Activated T-helper 17 cell treated with anti-CD3 and anti-CD28 coated beads, Interleukin-2, amount 50 U/mL, for 72 hours (primary cell): ENCODE measurements at regions not wholly inside any gene's neighbourhood (a gene's known extent, or its start where the extent isn't known, plus 50 kb on each side); places are given as distances from the start of the nearest gene placed in this dataset.
A peak's percentile ranks its signal among the peaks of the same experiment; 100 is the strongest.
"Not testable (repeated sequence)": the region's sequence is repeated elsewhere in the genome, so short reads cannot be mapped to it uniquely, and the experiment has no call there.

Experiments used
- ATAC-seq: fragments of 150-1000 bp; cut with Tn5 transposase; replicated peaks from 2 replicates; pipeline ENCODE4 v1.10.0; 2021; ENCODE audit warnings: mild to moderate bottlenecking, moderate library complexity
- H3K27ac Mint-ChIP-seq: one replicate; pipeline ENCODE4 v1.8.0; 2022; ENCODE audit warnings: mixed read lengths
- H3K27me3 Mint-ChIP-seq: one replicate; pipeline ENCODE4 v1.8.0; 2022; ENCODE audit warnings: mixed read lengths
- H3K36me3 Mint-ChIP-seq: one replicate; pipeline ENCODE4 v1.8.0; 2022; ENCODE audit warnings: low read depth, mild to moderate bottlenecking, mixed read lengths
- H3K4me1 Mint-ChIP-seq: one replicate; pipeline ENCODE4 v1.8.0; 2022; ENCODE audit warnings: mixed read lengths
- H3K4me3 Mint-ChIP-seq: one replicate; pipeline ENCODE4 v1.8.0; 2022; ENCODE audit warnings: mild to moderate bottlenecking, mixed read lengths
- H3K9me3 Mint-ChIP-seq: one replicate; pipeline ENCODE4 v1.8.0; 2022; ENCODE audit warnings: mixed read lengths

DNA sequence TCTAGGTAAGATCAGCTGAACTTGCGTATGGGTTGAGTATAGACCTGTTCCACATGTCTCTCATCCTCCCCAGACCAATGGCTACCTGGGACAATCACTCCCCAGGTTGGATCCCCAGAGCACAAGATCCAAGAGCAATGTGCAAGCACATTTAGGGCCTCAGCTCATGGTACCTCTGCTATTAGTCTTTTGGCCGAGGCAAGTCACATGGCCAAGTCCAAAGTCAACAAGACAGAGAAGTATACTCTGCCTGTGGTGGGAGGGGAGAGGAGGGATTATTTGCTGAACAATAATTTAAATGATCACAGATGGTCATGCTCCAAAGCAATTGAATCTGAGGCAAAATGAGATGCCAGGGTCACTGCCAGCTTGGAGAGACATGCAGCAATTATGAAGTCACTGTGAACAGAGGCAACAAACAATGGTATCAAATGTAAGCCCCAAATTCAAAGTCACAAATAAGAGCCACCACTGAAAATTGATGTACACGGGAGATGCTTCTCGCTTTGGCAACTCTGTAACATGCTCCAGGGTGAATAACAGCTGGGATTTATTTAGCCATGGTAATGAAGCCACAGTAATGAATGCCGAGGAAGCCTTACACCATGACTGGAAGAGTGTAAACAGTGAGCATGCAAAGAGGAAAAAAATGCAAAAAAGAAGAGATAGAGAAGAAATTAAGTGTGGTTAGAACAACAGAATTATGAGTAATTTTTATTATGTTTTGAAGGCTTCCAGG is 149.1 kb downstream of the ZNF281 start:
- Mint-ChIP-seq H3K9me3 (no peaks in the 10 kb centered on the region), H3K4me1 (no peaks in the 10 kb centered on the region), H3K36me3 (no peaks in the 10 kb centered on the region), H3K4me3 (no peak overlapping the region), H3K27me3 (peaks cover 14% of the 10 kb centered on the region), H3K27ac (no peak overlapping the region)
- ATAC-seq, result no peak

GRCh38 chr1:200258447-200259375 is 151.1 kb downstream of the ZNF281 start:
- Mint-ChIP-seq H3K4me3 (no peak overlapping the region), H3K27ac (no peak overlapping the region), H3K27me3 (peaks cover 9% of the 10 kb centered on the region), H3K9me3 (no peaks in the 10 kb centered on the region), H3K36me3 (no peaks in the 10 kb centered on the region), H3K4me1 (peaks cover 9% of the 10 kb centered on the region)
- ATAC-seq, result no peak

DNA sequence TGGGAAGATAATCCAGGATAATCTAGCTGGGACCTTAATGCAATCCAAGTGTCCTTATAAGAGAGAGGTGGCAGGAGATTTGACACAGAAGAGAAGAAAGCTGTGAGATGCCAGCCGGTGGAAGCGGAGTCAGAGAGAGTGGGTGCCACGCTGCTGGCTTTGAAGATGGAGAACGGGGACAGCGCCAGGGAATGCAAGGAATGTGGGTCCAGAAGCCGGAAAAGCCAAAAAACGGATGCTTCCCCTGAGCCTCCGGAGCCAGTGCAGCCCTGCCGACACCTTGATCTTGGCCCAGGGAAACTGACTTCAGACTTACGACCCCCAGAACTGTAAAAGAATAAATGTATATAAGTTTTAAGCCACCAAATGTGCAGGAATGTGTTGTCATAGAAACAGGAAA is 152.6 kb downstream of the ZNF281 start:
- Mint-ChIP-seq H3K4me1 (peaks cover 12% of the 10 kb centered on the region), H3K27me3 (peaks cover 8% of the 10 kb centered on the region), H3K27ac (no peak overlapping the region), H3K4me3 (no peak overlapping the region), H3K9me3 (no peaks in the 10 kb centered on the region), H3K36me3 (no peaks in the 10 kb centered on the region)
- no peak for ATAC-seq

DNA sequence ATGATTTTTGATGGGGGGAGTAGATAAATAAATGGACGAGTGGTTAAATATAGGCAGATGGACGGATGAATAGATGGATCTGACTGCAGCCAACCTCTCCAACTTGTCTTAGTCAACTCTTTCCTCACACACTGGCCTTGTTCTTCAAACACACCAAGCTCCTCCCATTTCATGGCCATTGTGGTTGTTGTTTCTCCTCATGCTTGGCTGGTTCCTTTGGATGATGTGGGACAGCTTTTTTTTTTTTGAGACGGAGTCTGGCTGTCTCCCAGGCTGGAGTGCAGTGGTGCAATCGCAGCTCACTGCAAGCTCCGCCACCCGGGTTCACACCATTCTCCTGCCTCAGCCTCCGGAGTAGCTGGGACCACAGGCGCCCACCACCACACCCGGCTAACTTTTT is 155.2 kb downstream of the ZNF281 start:
- ATAC-seq, result peak; percentile 66
- H3K4me1 Mint-ChIP-seq, result peaks cover 12% of the 10 kb centered on the region
- not testable (repeated sequence) for H3K36me3 Mint-ChIP-seq, H3K4me3 Mint-ChIP-seq, H3K9me3 Mint-ChIP-seq, H3K27me3 Mint-ChIP-seq
- H3K27ac Mint-ChIP-seq, result peak overlapping the region; percentile 7

DNA sequence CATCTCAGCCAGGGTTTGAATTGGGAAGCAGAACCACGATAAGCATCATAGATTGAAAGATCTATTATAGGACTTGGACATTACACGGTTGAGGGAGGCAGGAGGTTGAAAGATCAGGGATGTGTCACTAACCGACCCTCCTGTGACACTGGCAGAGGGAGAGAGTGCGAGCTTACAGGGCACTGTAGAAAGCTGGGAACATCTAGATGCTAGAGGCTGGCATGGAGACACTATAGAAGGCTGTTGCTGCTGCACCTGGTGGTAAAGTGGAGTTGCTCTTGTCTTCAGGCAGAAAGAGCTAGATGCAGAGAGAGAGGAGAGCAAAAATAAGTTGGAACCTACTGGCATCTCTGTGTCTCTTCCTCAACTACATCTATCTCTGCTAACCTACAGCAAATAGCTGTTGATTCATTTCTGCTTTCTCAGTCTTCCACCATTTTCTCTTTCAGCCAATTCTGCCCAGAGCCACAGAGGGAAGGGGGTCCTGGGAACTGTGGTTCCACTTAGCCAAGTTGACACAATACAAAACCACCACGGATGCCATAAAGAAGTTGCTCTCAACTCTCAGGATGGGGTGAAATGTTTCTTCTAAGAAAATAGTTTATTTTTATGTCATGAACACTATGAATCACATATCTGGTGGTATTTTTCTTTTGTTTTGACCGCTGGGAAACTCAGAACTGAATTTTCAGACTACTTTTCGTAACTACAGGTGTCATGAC is 155.9 kb downstream of the ZNF281 start:
- peaks cover 5% of the 10 kb centered on the region for H3K27me3 Mint-ChIP-seq
- ATAC-seq, result peak; percentile 91
- no peaks in the 10 kb centered on the region for H3K9me3 Mint-ChIP-seq
- no peak overlapping the region for H3K4me3 Mint-ChIP-seq
- peak overlapping the region; percentile 7 for H3K27ac Mint-ChIP-seq
- peaks cover 12% of the 10 kb centered on the region for H3K4me1 Mint-ChIP-seq
- no peaks in the 10 kb centered on the region for H3K36me3 Mint-ChIP-seq

DNA sequence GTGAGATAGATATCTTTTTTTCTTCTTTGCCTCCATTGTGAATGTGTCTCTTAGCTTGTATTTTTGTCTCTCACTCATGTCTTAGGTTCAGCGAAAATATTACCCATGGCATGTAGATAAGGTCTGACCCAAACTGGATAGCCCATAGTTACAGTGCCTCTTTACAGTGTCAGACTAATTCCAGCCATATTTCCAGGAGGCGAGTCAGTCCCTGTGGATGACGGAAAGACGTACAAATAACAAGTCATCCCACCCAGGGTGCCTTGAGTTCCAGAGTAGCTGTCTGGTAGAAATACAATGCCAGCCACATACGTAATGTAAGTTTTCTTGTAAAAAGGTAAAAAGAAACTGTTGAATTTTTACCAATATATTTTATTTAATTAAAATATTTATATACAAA is 157.3 kb downstream of the ZNF281 start:
- no peaks in the 10 kb centered on the region for H3K9me3 Mint-ChIP-seq
- no peaks in the 10 kb centered on the region for H3K36me3 Mint-ChIP-seq
- H3K27me3 Mint-ChIP-seq, result peaks cover 9% of the 10 kb centered on the region
- no peak for ATAC-seq
- peaks cover 12% of the 10 kb centered on the region for H3K4me1 Mint-ChIP-seq
- H3K27ac Mint-ChIP-seq, result no peak overlapping the region
- no peak overlapping the region for H3K4me3 Mint-ChIP-seq

DNA sequence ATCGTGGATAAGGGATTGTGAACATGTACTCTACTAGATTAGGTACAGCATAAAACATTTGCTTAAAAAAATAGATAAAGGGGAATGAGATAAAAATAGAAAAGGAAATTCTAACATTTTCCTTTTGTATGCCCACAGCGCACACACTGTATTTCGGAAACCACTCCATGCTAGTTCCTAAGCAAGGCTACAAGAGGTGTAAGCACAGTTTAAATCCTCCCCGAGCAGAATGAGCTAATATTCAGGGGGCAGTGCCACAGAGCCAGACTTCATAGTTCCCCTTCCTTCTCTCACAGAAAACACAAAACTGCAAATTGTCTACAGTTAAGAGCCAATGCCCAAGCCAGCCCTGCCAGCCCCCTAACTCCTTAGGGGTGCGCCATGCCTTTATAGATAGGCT is 159.4 kb downstream of the ZNF281 start:
- Mint-ChIP-seq H3K4me1 (peaks cover 12% of the 10 kb centered on the region), H3K36me3 (no peaks in the 10 kb centered on the region)

GRCh38 chr1:200248541-200248940 is 161.3 kb downstream of the ZNF281 start:
- ATAC-seq, result no peak
- H3K36me3 Mint-ChIP-seq, result no peaks in the 10 kb centered on the region
- no peak overlapping the region for H3K4me3 Mint-ChIP-seq
- peaks cover 22% of the 10 kb centered on the region for H3K27me3 Mint-ChIP-seq
- no peak overlapping the region for H3K27ac Mint-ChIP-seq
- no peaks in the 10 kb centered on the region for H3K9me3 Mint-ChIP-seq
- peaks cover 1% of the 10 kb centered on the region for H3K4me1 Mint-ChIP-seq

More for the DNA sequence above, 159.4 kb downstream of the ZNF281 start:
- no peak for ATAC-seq
- H3K9me3 Mint-ChIP-seq, result no peaks in the 10 kb centered on the region
- no peak overlapping the region for H3K27ac Mint-ChIP-seq
- H3K4me3 Mint-ChIP-seq, result no peak overlapping the region
- peaks cover 14% of the 10 kb centered on the region for H3K27me3 Mint-ChIP-seq

GRCh38 chr1:200247518-200247917 is 162.3 kb downstream of the ZNF281 start:
- H3K27me3 Mint-ChIP-seq, result peaks cover 25% of the 10 kb centered on the region
- ATAC-seq, result no peak

GRCh38 chr1:200245473-200245872 is 164.4 kb downstream of the ZNF281 start:
- Mint-ChIP-seq H3K4me3 (no peak overlapping the region), H3K36me3 (no peaks in the 10 kb centered on the region), H3K9me3 (no peaks in the 10 kb centered on the region), H3K4me1 (no peaks in the 10 kb centered on the region), H3K27ac (no peak overlapping the region), H3K27me3 (peaks cover 25% of the 10 kb centered on the region)
- no peak for ATAC-seq

More at GRCh38 chr1:200247518-200247917, 162.3 kb downstream of the ZNF281 start:
- Mint-ChIP-seq H3K4me3 (no peak overlapping the region), H3K36me3 (no peaks in the 10 kb centered on the region), H3K4me1 (no peaks in the 10 kb centered on the region), H3K9me3 (no peaks in the 10 kb centered on the region), H3K27ac (no peak overlapping the region)

DNA sequence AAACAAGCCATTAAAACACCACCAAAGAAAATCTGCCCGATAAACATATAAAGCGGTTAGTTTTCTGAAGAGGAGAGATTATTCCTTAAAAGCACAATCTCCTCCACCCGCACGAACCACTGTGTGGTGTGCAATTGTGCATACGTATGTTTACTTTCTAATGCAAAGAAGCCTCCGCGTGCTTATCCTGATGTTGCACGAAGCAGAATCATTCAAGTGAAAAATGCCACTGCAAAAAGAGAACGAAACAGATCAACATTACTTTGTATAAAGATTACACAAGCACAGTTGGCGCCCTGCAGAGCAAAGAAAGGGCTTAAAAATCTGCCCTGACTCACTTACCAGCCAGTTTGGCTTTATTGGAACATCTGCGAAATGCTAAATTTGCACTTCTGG is 166.8 kb downstream of the ZNF281 start:
- peaks cover 22% of the 10 kb centered on the region for H3K27me3 Mint-ChIP-seq
- no peaks in the 10 kb centered on the region for H3K4me1 Mint-ChIP-seq
- no peak overlapping the region for H3K27ac Mint-ChIP-seq
- H3K36me3 Mint-ChIP-seq, result no peaks in the 10 kb centered on the region
- no peaks in the 10 kb centered on the region for H3K9me3 Mint-ChIP-seq
- ATAC-seq, result no peak
- no peak overlapping the region for H3K4me3 Mint-ChIP-seq

GRCh38 chr1:200242110-200243041 is 167.5 kb downstream of the ZNF281 start:
- H3K36me3 Mint-ChIP-seq, result no peaks in the 10 kb centered on the region
- H3K27me3 Mint-ChIP-seq, result peaks cover 22% of the 10 kb centered on the region
- H3K4me3 Mint-ChIP-seq, result no peak overlapping the region
- no peaks in the 10 kb centered on the region for H3K4me1 Mint-ChIP-seq
- no peak for ATAC-seq
- H3K27ac Mint-ChIP-seq, result no peak overlapping the region
- no peaks in the 10 kb centered on the region for H3K9me3 Mint-ChIP-seq

DNA sequence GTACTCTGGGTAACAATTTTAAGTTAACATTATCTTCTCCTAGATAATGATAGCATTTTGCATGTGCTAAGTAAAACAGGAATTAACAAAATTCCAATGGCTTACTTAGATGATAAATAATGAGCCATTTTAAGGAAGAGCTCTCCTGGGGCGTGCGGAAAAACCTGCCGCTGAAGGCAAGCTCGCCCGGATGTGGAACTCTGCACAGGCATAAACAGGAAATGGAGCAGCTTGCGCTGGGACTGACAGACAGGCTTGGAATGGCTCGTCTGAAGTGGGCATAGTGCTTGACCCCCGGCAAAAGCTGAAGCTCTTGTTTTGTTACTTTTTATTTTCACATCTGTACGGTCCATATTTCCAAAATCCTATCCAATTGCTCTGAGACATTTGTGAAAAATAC is 169.2 kb downstream of the ZNF281 start:
- no peaks in the 10 kb centered on the region for H3K9me3 Mint-ChIP-seq
- peaks cover 26% of the 10 kb centered on the region for H3K27me3 Mint-ChIP-seq
- H3K36me3 Mint-ChIP-seq, result no peaks in the 10 kb centered on the region
- no peak overlapping the region for H3K4me3 Mint-ChIP-seq
- no peaks in the 10 kb centered on the region for H3K4me1 Mint-ChIP-seq
- no peak for ATAC-seq
- no peak overlapping the region for H3K27ac Mint-ChIP-seq

GRCh38 chr1:200238311-200238710 is 171.5 kb downstream of the ZNF281 start:
- Mint-ChIP-seq H3K4me1 (no peaks in the 10 kb centered on the region), H3K4me3 (no peak overlapping the region), H3K27ac (no peak overlapping the region), H3K36me3 (no peaks in the 10 kb centered on the region), H3K27me3 (peaks cover 22% of the 10 kb centered on the region), H3K9me3 (no peaks in the 10 kb centered on the region)
- no peak for ATAC-seq
